H1 (cell line): ENCODE measurements at regions not wholly inside any gene's neighbourhood (a gene's known extent, or its start where the extent isn't known, plus 50 kb on each side); places are given as distances from the start of the nearest gene placed in this dataset.

Experiments
- CTCF ChIA-PET: fragments of 300-600 bp; sonication (Branson Sonifier 250); formaldehyde crosslinking; loops from one replicate; lab custom pipeline; 2021; ENCODE audit not compliant: partially characterized antibody; lab: Charles Lee
- POLR2A ChIA-PET: fragments of 300-600 bp; sonication (Branson Sonifier 250); formaldehyde crosslinking; loops from one replicate; lab custom pipeline; 2021; ENCODE audit warnings: inconsistent platforms; ENCODE audit not compliant: partially characterized antibody; lab: Charles Lee
- DNase-seq, 2 experiments: peaks; one replicate each; pipeline versions ENCODE4 v3.0.0 to v3.0.0-alpha.2; 2010 to 2022; ENCODE audit warnings: low spot score in 2 of 2, low read depth in 1 of 2, mixed read lengths in 1 of 2
- FAIRE-seq: peaks from 2 replicates; lab custom pipeline; 2011; peaks lifted over from hg19 to GRCh38; lab: Jason Lieb, UNC
- H2AFZ ChIP-seq: 2 replicates; pipeline ENCODE4 v1.8.1; 2012; ENCODE audit warnings: low read length, inconsistent platforms
- H2AK5ac ChIP-seq: 2 replicates; pipeline ENCODE4 v1.6.1; 2013; ENCODE audit warnings: low read depth, low read length
- H2BK120ac ChIP-seq: replicated peaks from 2 replicates; pipeline ENCODE3; 2013; ENCODE audit warnings: low read depth, low read length, inconsistent platforms
- H2BK12ac ChIP-seq: 2 replicates; pipeline ENCODE4 v1.6.1; 2013; ENCODE audit warnings: low read depth, low read length
- H2BK15ac ChIP-seq: 2 replicates; pipeline ENCODE4 v1.6.1; 2013; ENCODE audit warnings: low read length
- H2BK20ac ChIP-seq: 2 replicates; pipeline ENCODE4 v1.6.1; 2013; ENCODE audit warnings: low read length
- H2BK5ac ChIP-seq: 2 replicates; pipeline ENCODE4 v1.6.1; 2013; ENCODE audit warnings: low read depth, low read length
- H3K14ac ChIP-seq: 2 replicates; pipeline ENCODE4 v1.6.1; 2013; ENCODE audit warnings: inconsistent platforms; ENCODE audit not compliant: insufficient read length
- H3K18ac ChIP-seq: 2 replicates; pipeline ENCODE4 v1.6.1; 2013; ENCODE audit warnings: low read length; ENCODE audit errors: extremely low read depth
- H3K23ac ChIP-seq: 2 replicates; pipeline ENCODE4 v1.6.1; 2013; ENCODE audit warnings: inconsistent platforms; ENCODE audit not compliant: insufficient read length
- H3K23me2 ChIP-seq: 2 replicates; pipeline ENCODE4 v1.6.1; 2013; ENCODE audit warnings: low read depth, low read length
- H3K27ac ChIP-seq: 2 replicates; pipeline ENCODE4 v1.6.1; 2011; ENCODE audit warnings: low read depth, low read length, inconsistent platforms
- H3K27me3 ChIP-seq, 4 experiments: replicated peaks in 1 of 4; 1 replicate in 1 of 4; 2 replicates in 3 of 4; pipeline versions ENCODE4 v1.6.1 to v1.8.1; 2011 to 2013; ENCODE audit warnings: low read length in 3 of 4, mild to moderate bottlenecking in 3 of 4, inconsistent platforms in 2 of 4, mixed read lengths in 2 of 4, moderate library complexity in 1 of 4; ENCODE audit not compliant: control insufficient read depth in 3 of 4, insufficient read depth in 3 of 4; ENCODE audit errors: extremely low read depth in 1 of 4
- H3K36me3 ChIP-seq, 4 experiments: 2 replicates each; pipeline versions ENCODE4 v1.6.1 to v1.8.1; 2011 to 2013; ENCODE audit warnings: mild to moderate bottlenecking in 4 of 4, low read length in 3 of 4, moderate library complexity in 2 of 4, control low read depth in 1 of 4, inconsistent platforms in 1 of 4; ENCODE audit not compliant: insufficient read depth in 4 of 4, control insufficient read depth in 2 of 4
- H3K4ac ChIP-seq: replicated peaks from 2 replicates; pipeline ENCODE3; 2013; ENCODE audit warnings: low read length, low read depth, mixed read lengths, inconsistent platforms; ENCODE audit not compliant: insufficient read length
- H3K4me1 ChIP-seq, 4 experiments: replicated peaks in 1 of 4; 1 replicate in 1 of 4; 2 replicates in 3 of 4; pipeline versions ENCODE4 v1.6.1 to v1.8.1; 2011 to 2013; ENCODE audit warnings: low read length in 3 of 4, inconsistent platforms in 2 of 4, mixed read lengths in 1 of 4; ENCODE audit not compliant: insufficient read depth in 4 of 4, control insufficient read depth in 3 of 4
- H3K4me2 ChIP-seq, 2 experiments: 2 replicates each; pipeline versions ENCODE4 v1.6.1 to v1.8.1; 2011 to 2013; ENCODE audit warnings: low read depth in 2 of 2, low read length in 2 of 2, control low read depth in 1 of 2, inconsistent platforms in 1 of 2, mild to moderate bottlenecking in 1 of 2; ENCODE audit not compliant: insufficient read depth in 1 of 2
- H3K4me3 ChIP-seq, 4 experiments: fragments of 200-600, 300-600 bp in 1 of 4; sonication (generic), shearing (Covaris generic), sonication (Bioruptor Twin) in 1 of 4; 2 replicates each; pipeline versions ENCODE4 v1.5.1 to v1.8.1; 2011 to 2016; ENCODE audit warnings: low read length in 4 of 4, low read depth in 3 of 4, control low read depth in 2 of 4, inconsistent platforms in 2 of 4, mild to moderate bottlenecking in 2 of 4, mixed read lengths in 1 of 4, moderate library complexity in 1 of 4; ENCODE audit not compliant: insufficient read depth in 2 of 4; ENCODE audit errors: extremely low read depth in 1 of 4
- H3K56ac ChIP-seq: replicated peaks from 2 replicates; pipeline ENCODE3; 2013; ENCODE audit warnings: low read depth, mild to moderate bottlenecking, mixed read lengths, low read length, inconsistent platforms; ENCODE audit not compliant: insufficient read length
- H3K79me1 ChIP-seq: 2 replicates; pipeline ENCODE4 v1.6.1; 2013; ENCODE audit warnings: low read depth, low read length, control low read depth
- H3K79me2 ChIP-seq, 2 experiments: 2 replicates each; pipeline versions ENCODE4 v1.6.1 to v1.8.1; 2012 to 2013; ENCODE audit warnings: low read length in 2 of 2, mild to moderate bottlenecking in 2 of 2, inconsistent platforms in 1 of 2; ENCODE audit not compliant: insufficient read depth in 2 of 2, control insufficient read depth in 1 of 2
- H3K9ac ChIP-seq, 4 experiments: replicated peaks in 1 of 4; 1 replicate in 1 of 4; 2 replicates in 3 of 4; pipeline versions ENCODE4 v1.6.1 to v1.8.1; 2011 to 2013; ENCODE audit warnings: low read depth in 3 of 4, low read length in 3 of 4, control low read depth in 2 of 4, mild to moderate bottlenecking in 2 of 4, moderate library complexity in 2 of 4, inconsistent platforms in 1 of 4; ENCODE audit errors: extremely low read depth in 1 of 4
- H3K9me3 ChIP-seq, 2 experiments: 2 replicates each; pipeline versions ENCODE4 v1.6.1 to v1.8.1; 2012 to 2013; ENCODE audit warnings: mild to moderate bottlenecking in 2 of 2, moderate library complexity in 2 of 2, control low read depth in 1 of 2, inconsistent platforms in 1 of 2, low read depth in 1 of 2, low read length in 1 of 2, mixed read lengths in 1 of 2; ENCODE audit not compliant: insufficient read depth in 2 of 2
- H4K20me1 ChIP-seq, 2 experiments: replicated peaks in 1 of 2; 2 replicates each; pipeline versions ENCODE3 to v1.8.1; 2011 to 2013; ENCODE audit warnings: inconsistent platforms in 2 of 2, low read length in 2 of 2, mild to moderate bottlenecking in 1 of 2; ENCODE audit not compliant: insufficient read depth in 2 of 2, control insufficient read depth in 1 of 2
- H4K5ac ChIP-seq: 2 replicates; pipeline ENCODE4 v1.6.1; 2013; ENCODE audit warnings: low read length, low read depth, mixed read lengths, inconsistent platforms; ENCODE audit not compliant: insufficient read length
- H4K8ac ChIP-seq: 2 replicates; pipeline ENCODE4 v1.8.0; 2013; ENCODE audit warnings: mild to moderate bottlenecking, moderate library complexity, low read length, inconsistent platforms; ENCODE audit not compliant: insufficient read depth; ENCODE audit errors: extremely low read depth
- H4K91ac ChIP-seq: replicated peaks from 2 replicates; pipeline ENCODE3; 2013; ENCODE audit warnings: low read length, mixed read lengths, inconsistent platforms; ENCODE audit not compliant: insufficient read length
- CHD2 ChIP-seq: IDR thresholded peaks from 2 replicates; pipeline ENCODE4 v1.6.1; 2012; ENCODE audit warnings: low read length, improper control_type of control experiment
- CREB1 ChIP-seq: IDR thresholded peaks from 2 replicates; pipeline ENCODE4 v1.6.1; 2012; ENCODE audit warnings: inconsistent platforms
- GTF2F1 ChIP-seq: IDR thresholded peaks from 2 replicates; pipeline ENCODE4 v1.6.1; 2012; ENCODE audit warnings: low read depth, low read length, improper control_type of control experiment, borderline replicate concordance
- NANOG ChIP-seq: IDR thresholded peaks from 2 replicates; pipeline ENCODE4 v1.6.1; 2011; ENCODE audit warnings: low read length, low read depth, mild to moderate bottlenecking, inconsistent platforms; ENCODE audit not compliant: insufficient read depth, poor library complexity, severe bottlenecking
- RXRA ChIP-seq: IDR thresholded peaks from 2 replicates; pipeline ENCODE4 v1.6.1; 2011; ENCODE audit warnings: low read depth, mild to moderate bottlenecking, low read length, moderate library complexity; ENCODE audit not compliant: insufficient read depth
- WGBS, 2 experiments: shearing (Covaris generic) in 1 of 2; methylation state at CpG; one replicate each; pipeline versions ENCODE4 v1.1.6 to v1.1.7; 2013 to 2015; ENCODE audit warnings: low lambda C conversion rate in 2 of 2, mixed read lengths in 2 of 2, inconsistent platforms in 1 of 2, low coverage in 1 of 2, missing lambda C conversion rate in 1 of 2; ENCODE audit not compliant: insufficient replicate concordance in 2 of 2, insufficient coverage in 1 of 2, insufficient read length in 1 of 2; ENCODE audit errors: extremely low coverage in 1 of 2, missing lambda C conversion rate in 1 of 2; 5-methylcytosine and 5-hydroxymethylcytosine counted together

DNA sequence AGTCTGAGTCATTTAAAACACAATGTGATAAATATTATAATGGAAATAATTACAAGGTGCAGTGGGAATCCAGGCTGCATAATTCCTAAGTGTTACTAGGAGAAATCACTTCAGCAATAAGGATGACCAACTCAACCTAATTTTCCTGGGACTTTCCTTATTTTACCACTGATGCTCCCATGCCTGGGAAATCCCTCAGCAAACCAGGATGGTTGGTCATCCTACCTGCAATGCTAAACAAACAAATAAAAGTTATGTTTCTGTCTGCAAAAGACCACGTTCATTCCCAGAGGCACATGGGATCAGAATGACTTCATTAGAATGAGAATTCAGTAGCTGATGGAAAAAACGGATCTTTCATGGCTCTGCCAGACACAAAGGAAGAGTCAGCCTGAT, 130.8 kb upstream of the RAP1B start:
- no peak overlapping the region for H3K23ac ChIP-seq
- H2BK120ac ChIP-seq: no peak overlapping the region
- no peaks in the 10 kb centered on the region for H3K9me3 ChIP-seq
- no peaks in the 10 kb centered on the region for H3K23me2 ChIP-seq
- no peaks in the 10 kb centered on the region for H3K36me3 ChIP-seq
- no peak overlapping the region for H3K56ac ChIP-seq
- no peak overlapping the region for H2BK20ac ChIP-seq
- H3K79me2 ChIP-seq: no peaks in the 10 kb centered on the region
- no peak overlapping the region for H2AK5ac ChIP-seq
- WGBS, 2 experiments: 91% methylated on average over 2 of the region's 2 CpGs; no CpG with 5 or more reads in 1 of the 2 experiments
- DNase-seq (no peak), FAIRE-seq (no peak)
- H3K14ac ChIP-seq: no peak overlapping the region
- no peak overlapping the region for H3K9ac ChIP-seq
- ChIA-PET CTCF (interaction anchor here (0.6 kb wide), 2 partner anchors 19 to 166 kb away, joined by 3 read pairs; no protein-coding TSS in a partner anchor), POLR2A (no interaction called here)
- no peak overlapping the region for H3K4me3 ChIP-seq
- H3K18ac ChIP-seq: no peak overlapping the region
- H3K4ac ChIP-seq: no peak overlapping the region
- no peak overlapping the region for H4K8ac ChIP-seq
- H3K27ac ChIP-seq: no peak overlapping the region
- H3K4me1 ChIP-seq: no peaks in the 10 kb centered on the region
- H4K20me1 ChIP-seq: no peaks in the 10 kb centered on the region
- H3K79me1 ChIP-seq: no peaks in the 10 kb centered on the region
- no peak overlapping the region for H4K5ac ChIP-seq
- no peak overlapping the region for H2BK12ac ChIP-seq
- H2BK15ac ChIP-seq: no peak overlapping the region
- H2AFZ ChIP-seq: no peak overlapping the region
- H4K91ac ChIP-seq: no peak overlapping the region
- H2BK5ac ChIP-seq: no peak overlapping the region
- no peaks in the 10 kb centered on the region for H3K27me3 ChIP-seq
- TF ChIP-seq CREB1 (no peak), CHD2 (no peak), RXRA (no peak), GTF2F1 (no peak), NANOG (no peak)
- no peak overlapping the region for H3K4me2 ChIP-seq
